KMS-11 (cell line): ENCODE measurements at regions not wholly inside any gene's neighbourhood (a gene's known extent, or its start where the extent isn't known, plus 50 kb on each side); places are given as distances from the start of the nearest gene placed in this dataset.

Experiments used
- H2AFZ ChIP-seq: fragments of 200-600 bp; sonication (generic); 2 replicates; pipeline ENCODE4 v1.6.1; 2016; ENCODE audit warnings: antibody characterized with exemption, mixed run types, low read depth
- H3K27ac ChIP-seq: fragments of 200-600 bp; sonication (generic); 2 replicates; pipeline ENCODE4 v1.6.1; 2016; ENCODE audit warnings: mild to moderate bottlenecking, mixed run types
- H3K27me3 ChIP-seq: fragments of 200-600 bp; sonication (generic); 2 replicates; pipeline ENCODE4 v1.6.1; 2017; ENCODE audit warnings: mild to moderate bottlenecking, low read depth, mixed run types, moderate library complexity; ENCODE audit not compliant: insufficient read depth
- H3K36me3 ChIP-seq: fragments of 200-600 bp; sonication (generic); 2 replicates; pipeline ENCODE4 v1.6.1; 2017; ENCODE audit warnings: mild to moderate bottlenecking, mixed run types; ENCODE audit not compliant: insufficient read depth
- H3K4me1 ChIP-seq: fragments of 200-600 bp; sonication (generic); 2 replicates; pipeline ENCODE4 v1.6.1; 2016; ENCODE audit warnings: mild to moderate bottlenecking, low read depth, mixed run types; ENCODE audit not compliant: poor library complexity, severe bottlenecking
- H3K4me2 ChIP-seq: fragments of 200-600 bp; sonication (generic); 2 replicates; pipeline ENCODE4 v1.7.0; 2016; ENCODE audit warnings: mild to moderate bottlenecking, mixed run types
- H3K4me3 ChIP-seq: fragments of 200-600 bp; sonication (generic); IDR thresholded peaks from 2 replicates; pipeline ENCODE4 v1.6.1; 2017; ENCODE audit warnings: low read depth, low read length, mixed read lengths; ENCODE audit not compliant: insufficient read depth
- H3K79me2 ChIP-seq: fragments of 200-600 bp; sonication (generic); 2 replicates; pipeline ENCODE4 v1.6.1; 2016; ENCODE audit warnings: low read depth, mixed run types; ENCODE audit not compliant: insufficient read depth
- H3K9ac ChIP-seq: fragments of 200-600 bp; sonication (generic); 2 replicates; pipeline ENCODE4 v1.6.1; 2016; ENCODE audit warnings: mild to moderate bottlenecking, mixed run types
- H4K20me1 ChIP-seq: fragments of 200-600 bp; sonication (generic); 2 replicates; pipeline ENCODE4 v1.6.1; 2016; ENCODE audit warnings: mild to moderate bottlenecking, mixed run types; ENCODE audit not compliant: insufficient read depth
- CTCF ChIP-seq: fragments of 200-600 bp; sonication (generic); conservative IDR thresholded peaks from 2 replicates; pipeline ENCODE4 v1.6.1; 2017; ENCODE audit warnings: low read depth, mild to moderate bottlenecking, antibody characterized with exemption, low read length, moderate library complexity, mixed read lengths

- H3K27ac ChIP-seq: no peak overlapping the region
- no peak overlapping the region for H2AFZ ChIP-seq
- no peak overlapping the region for H3K4me3 ChIP-seq
- H3K4me1 ChIP-seq: peaks cover 23% of the 10 kb centered on the region
- H3K36me3 ChIP-seq: no peaks in the 10 kb centered on the region
- H3K27me3 ChIP-seq: no peaks in the 10 kb centered on the region
- no peak for TF ChIP-seq CTCF
- no peaks in the 10 kb centered on the region for H4K20me1 ChIP-seq
- no peaks in the 10 kb centered on the region for H3K79me2 ChIP-seq
- H3K4me2 ChIP-seq: no peak overlapping the region
- H3K9ac ChIP-seq: no peak overlapping the region
Measured at GRCh38 chr1:81545734-81546133, 255.0 kb upstream of the ADGRL2 start.

- no peak for TF ChIP-seq CTCF
- no peak overlapping the region for H3K27ac ChIP-seq
- H3K36me3 ChIP-seq: no peaks in the 10 kb centered on the region
- H3K79me2 ChIP-seq: no peaks in the 10 kb centered on the region
- H3K4me1 ChIP-seq: peaks cover 11% of the 10 kb centered on the region
- H3K27me3 ChIP-seq: no peaks in the 10 kb centered on the region
- no peak overlapping the region for H3K4me3 ChIP-seq
- no peak overlapping the region for H3K9ac ChIP-seq
- no peaks in the 10 kb centered on the region for H4K20me1 ChIP-seq
- no peak overlapping the region for H3K4me2 ChIP-seq
- H2AFZ ChIP-seq: no peak overlapping the region
Measured at GRCh38 chr1:81543764-81544163, 257.0 kb upstream of the ADGRL2 start.

- no peak overlapping the region for H3K4me2 ChIP-seq
- no peaks in the 10 kb centered on the region for H3K4me1 ChIP-seq
- no peaks in the 10 kb centered on the region for H3K36me3 ChIP-seq
- no peak overlapping the region for H2AFZ ChIP-seq
- H3K27ac ChIP-seq: no peak overlapping the region
- no peaks in the 10 kb centered on the region for H4K20me1 ChIP-seq
- no peak for TF ChIP-seq CTCF
- H3K79me2 ChIP-seq: no peaks in the 10 kb centered on the region
- no peak overlapping the region for H3K9ac ChIP-seq
- no peak overlapping the region for H3K4me3 ChIP-seq
- H3K27me3 ChIP-seq: no peaks in the 10 kb centered on the region
Measured at GRCh38 chr1:81542196-81542595, 258.5 kb upstream of the ADGRL2 start.

GRCh38 chr1:81540216-81540615 lies 260.5 kb upstream of the ADGRL2 start:
- no peak overlapping the region for H3K27ac ChIP-seq
- H3K36me3 ChIP-seq: no peaks in the 10 kb centered on the region
- H4K20me1 ChIP-seq: no peaks in the 10 kb centered on the region
- H3K9ac ChIP-seq: no peak overlapping the region
- H3K79me2 ChIP-seq: no peaks in the 10 kb centered on the region
- no peaks in the 10 kb centered on the region for H3K27me3 ChIP-seq
- H3K4me1 ChIP-seq: no peaks in the 10 kb centered on the region
- no peak overlapping the region for H3K4me2 ChIP-seq
- no peak for TF ChIP-seq CTCF
- no peak overlapping the region for H3K4me3 ChIP-seq
- no peak overlapping the region for H2AFZ ChIP-seq

- no peaks in the 10 kb centered on the region for H3K36me3 ChIP-seq
- H3K9ac ChIP-seq: no peak overlapping the region
- no peak overlapping the region for H3K4me3 ChIP-seq
- no peaks in the 10 kb centered on the region for H4K20me1 ChIP-seq
- no peaks in the 10 kb centered on the region for H3K27me3 ChIP-seq
- no peaks in the 10 kb centered on the region for H3K79me2 ChIP-seq
- no peak overlapping the region for H2AFZ ChIP-seq
- TF ChIP-seq CTCF: no peak
- H3K27ac ChIP-seq: no peak overlapping the region
- H3K4me2 ChIP-seq: no peak overlapping the region
- H3K4me1 ChIP-seq: no peaks in the 10 kb centered on the region
Measured at GRCh38 chr1:81529014-81529413, 271.7 kb upstream of the ADGRL2 start.
